Heart left ventricle (tissue), 13 donors: ENCODE measurements at regions not wholly inside any gene's neighbourhood (a gene's known extent, or its start where the extent isn't known, plus 50 kb on each side); places are given as distances from the start of the nearest gene placed in this dataset.

Source experiments
- POLR2A ChIP-seq, 2 donors: fragments of 450-650 bp; IDR thresholded peaks; one replicate each; pipeline ENCODE4 v1.6.1; 2017; ENCODE audit warnings: antibody characterized with exemption in 2 of 2, mild to moderate bottlenecking in 2 of 2, moderate library complexity in 2 of 2
- TF ChIP-seq, protein P1 (sequence below), 12 donors: fragments of 200-600 bp; sonication (generic) in 4 of 12; IDR thresholded peaks; one replicate each; pipeline versions ENCODE4 v1.5.0 to v1.8.0; 2018 to 2022; ENCODE audit warnings: antibody characterized with exemption in 12 of 12, mild to moderate bottlenecking in 5 of 12
- donor health status: ischemic (EF 13 %, LVEDD 7.1; RV severe dilation, severe dysfunction).
- donor health status: DM: no; HTN: yes; CAD: no.
- donor health status: DM: no; HTN: no; CAD: no.
- donor health status: ischemic (EF 25% LVEDD 6.9; RV normal size, moderate dysfunction).
- donor health status: ischemic (EF 25% LVEDD 5.7; RV mildly dilated, moderate dysfunction).
- donor health status: ischemic (EF 35%, LVEDD 5.7; RV mildly dilated, moderate dysfunction).
- donor health status: nonischemic (EF 11% LVEDD 7.7; RV severe dilation, severe dysfunction).
- donor health status: DM: yes; HTN: yes; CAD: no.
- donor health status: PGD.
- donor health status: ischemic (EF 29% LVEDD 5.4; RV normal size, mild dysfunction).
- donor health status: nonischemic (EF 23%, LVEDD 6.1; RV moderate dilation, normal function).

DNA sequence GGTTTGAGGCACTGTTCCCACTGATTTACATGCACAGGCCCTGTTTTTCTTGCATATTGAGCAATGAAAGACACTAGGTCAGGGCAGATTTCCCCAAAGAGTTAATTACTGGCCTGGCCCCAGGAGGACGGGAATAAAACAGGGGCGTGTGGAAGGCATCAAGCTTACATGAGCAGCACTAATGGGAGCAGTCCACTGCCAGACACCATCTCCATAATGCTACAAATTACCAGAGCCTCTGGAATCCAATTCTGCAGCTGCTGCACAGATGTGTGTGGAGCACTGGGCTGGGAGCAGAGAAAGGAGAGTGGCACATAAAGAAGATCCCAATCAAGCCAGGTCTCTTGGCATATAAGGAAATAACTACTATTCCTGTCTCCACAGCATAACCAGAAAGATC lies 96.9 kb downstream of the CCDC34 start:
- TF ChIP-seq POLR2A (IDR thresholded peaks at IDR 0.05): no peak
- TF ChIP-seq, protein P1, sequence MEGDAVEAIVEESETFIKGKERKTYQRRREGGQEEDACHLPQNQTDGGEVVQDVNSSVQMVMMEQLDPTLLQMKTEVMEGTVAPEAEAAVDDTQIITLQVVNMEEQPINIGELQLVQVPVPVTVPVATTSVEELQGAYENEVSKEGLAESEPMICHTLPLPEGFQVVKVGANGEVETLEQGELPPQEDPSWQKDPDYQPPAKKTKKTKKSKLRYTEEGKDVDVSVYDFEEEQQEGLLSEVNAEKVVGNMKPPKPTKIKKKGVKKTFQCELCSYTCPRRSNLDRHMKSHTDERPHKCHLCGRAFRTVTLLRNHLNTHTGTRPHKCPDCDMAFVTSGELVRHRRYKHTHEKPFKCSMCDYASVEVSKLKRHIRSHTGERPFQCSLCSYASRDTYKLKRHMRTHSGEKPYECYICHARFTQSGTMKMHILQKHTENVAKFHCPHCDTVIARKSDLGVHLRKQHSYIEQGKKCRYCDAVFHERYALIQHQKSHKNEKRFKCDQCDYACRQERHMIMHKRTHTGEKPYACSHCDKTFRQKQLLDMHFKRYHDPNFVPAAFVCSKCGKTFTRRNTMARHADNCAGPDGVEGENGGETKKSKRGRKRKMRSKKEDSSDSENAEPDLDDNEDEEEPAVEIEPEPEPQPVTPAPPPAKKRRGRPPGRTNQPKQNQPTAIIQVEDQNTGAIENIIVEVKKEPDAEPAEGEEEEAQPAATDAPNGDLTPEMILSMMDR (IDR thresholded peaks at IDR 0.05): no peak
